GM19467 (cell line): ENCODE measurements at regions not wholly inside any gene's neighbourhood (a gene's known extent, or its start where the extent isn't known, plus 50 kb on each side); places are given as distances from the start of the nearest gene placed in this dataset.
A peak's percentile ranks its signal among the peaks of the same experiment; 100 is the strongest.

ENCODE experiments used
- ATAC-seq: cut with Tn5 transposase; IDR thresholded peaks from one replicate; pipeline ENCODE4 v1.9.1; 2021; ENCODE audit warnings: mild to moderate bottlenecking, moderate library complexity; ENCODE audit not compliant: unreplicated experiment

DNA sequence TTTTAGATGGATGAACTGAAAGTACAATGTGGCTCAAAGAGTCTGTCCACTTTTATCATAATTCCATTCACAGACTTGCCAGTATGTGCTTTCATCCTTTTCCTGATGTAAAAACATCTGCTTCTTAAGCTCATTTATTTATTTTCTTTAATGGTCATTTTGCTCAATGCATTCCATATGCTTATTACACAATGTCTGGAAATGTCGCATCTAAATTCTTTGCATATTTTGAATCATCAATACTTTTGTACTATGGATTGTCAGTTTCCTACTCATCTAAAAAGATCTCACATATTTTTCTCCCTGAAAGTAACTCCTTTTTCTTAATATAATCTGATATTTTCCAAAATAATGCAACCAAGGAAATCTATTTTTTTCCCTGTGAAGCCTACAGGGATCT is 1315.8 kb downstream of the EFNB2 start:
- no peak for ATAC-seq

GRCh38 chr13:105213512-105213911 is 1322.0 kb downstream of the EFNB2 start:
- no peak for ATAC-seq

- no peak for ATAC-seq
These were observed 1327.7 kb downstream of the EFNB2 start for GRCh38 chr13:105207572-105208293.

DNA sequence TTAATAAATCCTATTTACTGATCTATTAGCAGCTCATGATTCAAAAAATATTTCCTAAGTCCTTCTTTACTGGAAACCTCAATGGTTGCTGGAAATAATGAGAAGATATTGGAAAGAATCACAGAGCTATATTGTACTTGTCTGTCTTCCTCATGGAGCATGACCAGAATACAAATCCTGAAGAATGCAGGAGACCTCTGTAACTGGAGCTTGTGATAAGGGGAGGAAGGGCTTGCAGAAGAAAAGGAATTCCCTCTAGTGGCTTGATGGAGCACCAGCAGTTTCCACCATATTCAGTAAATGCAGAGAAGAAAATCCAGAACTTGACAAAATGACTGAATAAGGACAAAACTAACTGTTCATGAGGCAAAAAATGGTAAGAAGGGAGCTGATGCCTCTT is 1333.1 kb downstream of the EFNB2 start:
- ATAC-seq, result no peak

DNA sequence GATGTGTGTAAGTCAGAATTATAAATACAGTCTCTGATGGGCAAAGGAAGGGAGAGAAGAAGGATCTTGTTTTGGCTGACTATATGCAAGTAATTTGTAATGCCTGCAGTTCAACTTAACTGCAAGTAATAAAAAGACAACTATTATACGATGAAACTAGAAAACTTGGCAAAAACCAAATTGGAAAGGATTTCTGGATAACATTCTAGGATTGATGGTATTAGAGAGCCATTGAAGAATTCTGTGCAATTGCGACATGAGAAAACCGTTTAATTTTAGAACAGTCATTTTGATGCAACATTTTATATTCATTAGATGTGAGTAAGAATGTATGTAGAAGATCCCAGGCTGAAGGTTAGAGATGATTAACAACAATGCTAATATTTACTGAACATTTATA is 1334.1 kb downstream of the EFNB2 start:
- ATAC-seq, result no peak

DNA sequence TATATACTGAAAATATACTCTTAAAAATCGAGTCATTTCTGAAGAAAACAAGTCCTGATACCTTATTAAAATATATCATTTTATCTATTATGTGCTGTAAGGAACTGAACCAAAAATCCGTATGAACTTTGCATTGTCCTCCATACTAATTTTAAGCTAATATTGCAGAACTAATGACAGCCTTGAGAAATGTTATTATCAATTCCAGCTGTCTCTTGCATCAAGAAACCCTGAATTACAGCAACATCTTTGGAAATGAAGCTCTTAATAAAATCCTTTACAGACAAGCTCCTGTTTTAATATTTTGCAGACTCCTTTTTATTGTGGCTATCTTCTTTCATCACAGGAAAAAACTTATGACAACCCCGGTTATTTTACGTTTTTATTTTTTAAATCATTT is 1335.3 kb downstream of the EFNB2 start:
- no peak for ATAC-seq

DNA sequence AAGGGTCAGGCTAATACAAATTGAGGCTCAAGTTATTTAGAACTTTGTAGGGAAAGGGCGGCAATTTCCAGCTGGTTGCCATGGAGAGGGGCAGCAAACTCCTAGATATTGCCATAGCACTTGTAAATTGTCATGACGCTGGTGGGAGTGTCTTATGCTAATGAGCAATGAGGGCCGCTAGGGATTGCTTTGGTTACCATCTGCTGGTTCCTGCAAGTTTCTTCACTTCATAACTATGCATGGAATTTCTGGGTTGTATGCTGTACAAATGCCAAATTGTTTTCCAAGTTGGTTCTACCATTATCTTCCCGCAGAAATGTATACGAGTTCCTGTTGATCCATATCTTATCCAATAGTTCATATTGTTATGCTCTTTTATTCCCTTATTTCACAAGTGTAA is 1339.4 kb downstream of the EFNB2 start:
- no peak for ATAC-seq

GRCh38 chr13:105193026-105193425 is 1342.4 kb downstream of the EFNB2 start:
- no peak for ATAC-seq

DNA sequence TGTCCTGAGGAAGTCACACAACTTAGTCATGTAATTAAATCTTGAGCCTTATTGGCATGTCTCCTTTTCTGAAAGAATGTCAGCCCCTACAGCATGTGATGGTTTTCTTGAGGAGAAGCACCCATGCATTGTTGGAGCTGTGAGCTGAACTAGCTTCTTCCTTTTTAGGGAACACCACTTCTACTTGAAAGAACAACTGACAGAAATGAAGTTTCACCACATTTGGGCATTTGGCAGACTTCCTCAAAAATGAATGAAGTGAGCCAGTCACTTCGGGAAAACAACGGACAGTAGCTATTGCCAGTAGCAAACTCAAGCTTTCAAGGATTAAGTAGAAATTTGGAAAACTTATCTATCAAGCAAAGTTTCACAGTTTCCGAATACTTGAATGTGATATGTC is 1351.3 kb downstream of the EFNB2 start:
- no peak for ATAC-seq

GRCh38 chr13:105177265-105177900 is 1358.1 kb downstream of the EFNB2 start:
- ATAC-seq, result no peak

DNA sequence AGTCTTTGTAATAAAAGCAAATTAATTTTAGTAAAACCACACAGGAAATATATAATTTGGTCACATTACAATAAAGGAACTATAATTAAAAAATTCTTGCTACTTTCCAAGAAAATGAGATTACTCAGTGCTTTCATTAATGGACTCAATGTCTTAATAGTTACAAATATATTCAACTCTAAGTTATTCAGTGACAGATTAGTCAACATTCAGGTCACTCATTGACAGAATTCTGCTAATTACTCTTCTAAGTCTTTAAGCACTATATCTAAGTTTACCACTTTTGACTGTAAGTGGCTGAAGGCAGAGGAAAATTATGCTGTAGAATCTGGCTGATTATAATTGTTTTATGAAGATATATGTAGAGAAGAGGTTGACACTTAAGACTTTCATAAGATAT is 1365.0 kb downstream of the EFNB2 start:
- ATAC-seq, result no peak

DNA sequence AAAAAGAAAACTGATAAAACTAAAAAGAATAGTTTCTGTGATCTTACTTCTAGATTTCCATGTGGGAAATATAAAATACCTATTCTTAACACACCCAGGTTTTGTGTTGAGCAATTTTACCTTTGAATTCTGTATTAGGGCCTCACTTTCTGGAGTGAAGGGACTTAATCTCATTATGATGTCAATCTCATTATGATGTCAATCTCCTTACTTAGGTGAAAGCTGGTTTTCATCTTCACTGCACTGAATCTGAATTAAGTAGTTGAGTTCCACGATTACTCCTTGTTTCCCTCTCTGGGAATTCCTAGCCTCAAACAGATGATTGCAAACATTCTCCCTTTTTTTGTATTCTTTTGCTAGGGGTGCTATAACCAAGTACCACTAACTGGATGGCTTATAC is 1367.2 kb downstream of the EFNB2 start:
- ATAC-seq, result no peak

DNA sequence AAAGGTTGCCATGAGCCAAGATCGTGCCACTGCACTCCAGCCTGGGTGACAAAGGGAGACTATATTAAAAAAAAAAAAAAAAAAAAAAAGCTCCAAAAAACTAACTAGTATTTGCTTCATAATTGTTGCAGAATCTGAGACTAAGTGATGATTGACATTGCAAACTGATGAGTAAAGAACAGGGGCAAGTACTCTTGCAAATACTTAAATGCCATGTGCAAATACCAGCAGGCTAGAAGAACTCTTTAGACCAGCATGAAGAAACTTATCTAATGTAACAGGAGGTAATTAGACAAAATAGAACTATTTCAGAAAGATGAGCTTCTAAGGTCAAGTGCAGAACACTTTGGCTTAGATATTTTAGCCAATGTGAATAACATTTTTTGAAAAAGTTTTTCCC is 1368.1 kb downstream of the EFNB2 start:
- no peak for ATAC-seq

DNA sequence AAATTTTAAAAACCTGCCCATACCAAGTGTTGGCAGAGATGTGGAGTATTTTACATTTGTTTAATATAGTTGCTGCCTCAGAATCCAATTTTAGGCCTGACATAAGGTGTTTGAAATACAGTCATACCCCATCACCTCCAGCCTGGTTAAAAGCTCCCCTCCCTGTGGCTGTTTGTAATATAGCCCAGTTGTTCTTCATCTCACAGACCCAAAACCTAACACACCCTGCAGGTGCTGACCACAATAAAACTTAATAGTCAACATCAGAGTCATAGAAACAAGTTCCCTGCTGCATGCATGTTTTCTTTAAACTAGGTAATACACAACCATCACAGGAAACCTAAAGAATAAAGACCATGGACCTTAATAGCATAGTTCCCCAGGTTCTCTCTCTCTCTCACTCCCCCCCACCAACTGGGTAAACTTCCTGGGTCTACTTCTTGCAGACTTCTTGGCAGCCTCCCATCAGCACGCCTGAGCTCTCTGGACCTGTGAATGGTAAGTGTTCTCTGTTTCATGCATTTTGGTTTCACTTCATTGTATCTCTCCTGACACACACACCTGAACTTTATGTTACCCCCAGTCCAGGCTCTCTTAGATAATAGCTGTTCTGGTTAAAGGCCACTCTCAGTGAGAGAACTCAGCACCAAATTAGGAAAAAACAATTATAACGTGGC is 1369.9 kb downstream of the EFNB2 start:
- peak; percentile 62 for ATAC-seq

DNA sequence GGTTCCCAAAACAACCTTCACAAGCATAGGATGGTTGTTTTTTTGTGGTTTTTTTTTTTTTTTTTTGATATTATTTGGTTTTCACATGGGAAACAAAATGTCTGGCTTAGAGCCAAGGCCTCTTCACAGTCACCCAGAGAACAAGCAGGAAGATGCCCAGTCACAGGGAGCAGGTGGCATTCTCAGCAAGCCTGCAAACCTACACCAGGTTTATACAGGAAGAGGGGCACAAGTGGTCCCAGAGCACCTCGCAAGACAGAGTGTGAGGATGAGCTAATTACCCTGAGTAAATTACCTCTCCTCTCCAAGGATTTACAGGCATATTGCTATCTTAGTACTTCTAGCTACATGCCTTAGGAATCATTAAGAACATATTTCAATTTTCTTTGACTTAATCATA is 1375.6 kb downstream of the EFNB2 start:
- no peak for ATAC-seq

DNA sequence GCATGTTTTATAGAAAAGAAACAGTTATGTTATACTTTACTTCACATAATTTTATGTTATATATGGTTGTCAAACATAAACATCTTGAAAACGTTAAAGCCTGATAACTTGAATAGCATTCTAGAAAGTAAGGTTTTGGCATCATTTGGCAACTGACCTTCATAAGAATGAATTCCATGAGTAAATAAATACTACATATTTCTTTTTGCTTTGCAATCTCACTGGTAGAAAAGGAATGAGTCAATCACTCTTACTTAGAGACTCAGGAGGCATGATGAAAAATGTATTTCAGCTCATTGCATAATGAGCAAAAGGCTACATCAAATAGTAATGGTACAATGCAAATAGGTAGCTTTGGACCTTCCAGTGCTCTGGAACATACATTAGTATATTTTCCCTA is 1381.9 kb downstream of the EFNB2 start:
- ATAC-seq, result no peak

DNA sequence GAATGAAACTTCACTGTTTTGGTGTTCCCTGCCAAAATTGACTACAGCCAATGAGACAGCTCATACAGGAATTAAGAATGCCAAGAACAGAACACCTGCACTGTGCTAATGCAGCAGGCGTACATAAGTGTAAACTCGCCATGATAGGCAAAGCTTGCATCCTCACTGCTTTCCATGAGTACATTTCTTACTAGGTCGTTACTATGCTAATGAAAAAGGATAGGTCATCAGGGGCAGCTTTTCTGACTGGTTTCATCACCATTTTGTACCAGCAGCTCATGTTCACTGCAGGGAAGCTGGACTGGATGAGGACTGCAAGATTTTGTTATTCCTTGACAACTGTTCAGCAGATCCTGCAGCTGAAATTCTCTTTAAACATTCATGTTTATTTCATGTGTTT is 1383.8 kb downstream of the EFNB2 start:
- no peak for ATAC-seq

GRCh38 chr13:105147461-105147860 is 1388.0 kb downstream of the EFNB2 start:
- ATAC-seq, result no peak

GRCh38 chr13:105144936-105145335 is 1390.5 kb downstream of the EFNB2 start:
- no peak for ATAC-seq

GRCh38 chr13:105144020-105144419 is 1391.4 kb downstream of the EFNB2 start:
- ATAC-seq, result no peak

DNA sequence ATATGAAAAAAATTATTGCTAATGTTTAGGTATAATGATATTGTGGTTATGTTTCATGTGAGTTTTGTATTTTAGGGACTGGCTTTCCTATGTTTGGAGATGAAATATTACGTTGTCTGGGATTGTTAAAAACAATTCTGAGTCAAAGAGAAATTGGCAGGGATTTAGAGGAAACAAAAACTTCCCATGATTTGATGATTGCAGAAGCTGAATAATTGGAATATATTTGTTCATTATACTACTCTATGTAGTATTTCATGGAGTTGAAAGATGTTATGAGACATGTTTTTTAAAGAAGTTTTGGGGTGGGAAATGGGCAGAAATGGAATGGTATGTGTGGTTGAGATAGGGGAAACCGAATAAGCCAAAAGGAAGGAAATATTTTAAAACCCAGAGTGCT is 1392.9 kb downstream of the EFNB2 start:
- no peak for ATAC-seq
